ENCODE measurements at regions not wholly inside any gene's neighbourhood (a gene's known extent, or its start where the extent isn't known, plus 50 kb on each side); places are given as distances from the start of the nearest gene placed in this dataset.

DNA sequence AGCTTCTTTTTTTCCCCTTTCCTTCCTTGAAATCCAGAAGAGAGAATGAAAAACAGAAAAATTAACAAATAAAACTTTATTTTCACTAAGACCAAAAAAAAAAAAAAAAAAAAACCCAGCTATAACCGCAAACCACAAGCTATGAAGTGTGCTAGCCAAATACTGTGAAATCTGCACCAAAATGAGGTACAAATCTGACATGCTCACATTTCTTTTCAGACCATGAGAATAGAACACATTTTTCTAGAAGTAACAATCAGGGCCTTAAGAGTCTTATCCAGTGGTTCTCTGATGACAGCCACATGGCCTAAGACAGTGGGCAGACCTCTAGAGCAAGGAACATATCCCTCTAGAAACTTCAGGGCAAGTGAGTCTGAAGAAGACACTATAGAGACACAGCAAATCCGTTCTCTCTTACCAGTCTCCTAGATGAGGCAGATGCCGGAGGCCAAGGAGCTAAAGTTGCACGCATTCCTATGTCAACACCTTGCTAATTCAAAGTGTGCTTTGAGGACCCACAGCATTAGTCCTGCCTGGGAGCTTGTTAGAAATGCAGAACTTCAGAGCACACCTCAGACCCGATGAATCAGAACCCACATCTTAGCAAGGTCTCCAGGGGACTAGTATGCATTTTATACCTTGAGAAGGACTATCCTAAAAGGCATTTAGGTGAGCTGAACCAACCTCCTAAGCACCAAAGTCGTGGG, 317.1 kb downstream of the MYCN start:
- TF ChIP-seq CTCF (conservative IDR thresholded peaks at IDR 0.05 in 1 of 2, IDR thresholded peaks at IDR 0.05 in 1 of 2; ENCODE audit: extremely low read depth in 1 of 2, insufficient read depth in 1 of 2, low read depth in 1 of 2, low read length in 2 of 2): no peak
- no peak for TF ChIP-seq EZH2 (IDR thresholded peaks at IDR 0.05; ENCODE audit: borderline replicate concordance, low read length)
